GM21717 (cell line): ENCODE measurements at regions not wholly inside any gene's neighbourhood (a gene's known extent, or its start where the extent isn't known, plus 50 kb on each side); places are given as distances from the start of the nearest gene placed in this dataset.
A peak's percentile ranks its signal among the peaks of the same experiment; 100 is the strongest.
"Not testable (repeated sequence)": the region's sequence is repeated elsewhere in the genome, so short reads cannot be mapped to it uniquely, and the experiment has no call there.

Source experiments
- ATAC-seq: cut with Tn5 transposase; IDR thresholded peaks from one replicate; pipeline ENCODE4 v1.9.1; 2021; ENCODE audit warnings: mild to moderate bottlenecking, moderate library complexity; ENCODE audit not compliant: unreplicated experiment

GRCh38 chr6:158920311-158920905 is 79.6 kb downstream of the RSPH3 start:
- no peak for ATAC-seq

- ATAC-seq = no peak
Observed at GRCh38 chr6:158919865-158920264, 80.1 kb downstream of the RSPH3 start.

GRCh38 chr6:158916617-158917016 is 83.4 kb downstream of the RSPH3 start:
- ATAC-seq = no peak

GRCh38 chr6:158914923-158915322 is 85.1 kb downstream of the RSPH3 start:
- ATAC-seq = no peak

- no peak for ATAC-seq
Observed at GRCh38 chr6:158913580-158913979, 86.4 kb downstream of the RSPH3 start.

DNA sequence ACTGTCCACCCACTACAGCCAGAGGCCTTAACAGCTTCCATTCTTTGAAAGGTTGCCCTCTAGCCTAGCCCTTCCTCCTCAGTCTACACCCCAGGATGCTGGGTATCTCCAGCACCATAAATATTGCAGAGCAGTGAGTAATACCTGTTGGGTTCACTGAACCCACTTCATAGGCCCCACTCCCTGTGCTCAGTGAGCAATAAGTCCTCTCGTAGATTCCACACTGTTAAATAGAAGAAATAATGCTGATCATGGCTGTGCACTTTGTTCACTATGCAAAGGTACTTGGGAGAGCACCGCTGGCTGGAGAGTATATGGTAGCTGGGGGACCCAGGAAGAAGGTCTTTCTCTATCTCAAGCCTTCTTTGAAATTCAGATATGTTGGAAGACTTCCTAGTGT is 87.3 kb downstream of the RSPH3 start:
- ATAC-seq = no peak

GRCh38 chr6:158911746-158912480 is 88.1 kb downstream of the RSPH3 start:
- no peak for ATAC-seq

DNA sequence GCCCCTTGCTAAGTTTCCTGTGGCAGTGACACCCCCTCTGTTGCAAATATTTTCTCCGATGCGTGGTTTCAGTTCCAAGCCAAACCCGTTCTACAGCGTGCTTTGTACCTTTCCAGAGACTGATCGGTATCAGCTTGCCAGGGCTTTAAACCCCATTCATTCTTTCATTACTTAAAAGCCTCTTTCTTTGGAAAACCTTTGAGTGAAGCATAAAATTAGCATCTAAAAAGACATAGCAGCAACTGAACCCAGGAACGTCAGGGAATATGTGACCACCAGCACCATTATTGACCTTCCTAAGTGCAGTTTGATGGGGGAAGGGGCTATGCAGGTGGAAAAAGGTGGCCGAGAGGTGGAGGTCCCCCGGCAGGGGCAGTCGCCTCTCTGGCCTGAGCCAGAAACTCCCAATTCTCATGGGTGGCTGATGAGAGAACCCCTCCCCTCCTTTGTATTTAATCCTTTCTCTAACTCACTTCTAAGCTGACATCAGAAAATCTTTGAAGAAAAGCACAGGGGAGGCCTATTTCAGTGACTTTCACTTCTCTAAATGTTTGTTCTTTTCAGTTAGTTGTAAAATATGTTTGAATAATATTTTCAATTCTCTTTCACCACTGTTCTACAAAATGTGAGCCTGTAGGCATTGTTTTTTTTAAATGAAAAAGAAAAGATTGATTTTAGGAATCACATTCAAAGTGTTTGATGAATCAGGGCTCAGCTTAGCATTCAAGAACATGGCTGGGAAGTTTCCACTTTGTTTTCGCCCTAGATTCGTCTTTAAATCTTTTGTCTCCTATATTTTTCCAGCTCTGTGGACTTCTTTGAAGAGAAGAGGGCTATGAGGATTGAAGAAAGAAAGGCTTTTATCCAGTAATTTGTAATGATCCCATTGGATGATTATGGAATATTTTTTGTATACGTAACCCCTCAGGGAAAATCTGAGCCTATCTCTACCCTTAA is 89.2 kb downstream of the RSPH3 start:
- peak; percentile 76 for ATAC-seq

- no peak for ATAC-seq
Observed at GRCh38 chr6:158909938-158910337, 90.1 kb downstream of the RSPH3 start.

GRCh38 chr6:158908606-158909005 is 89.4 kb upstream of the EZR start:
- ATAC-seq = no peak

DNA sequence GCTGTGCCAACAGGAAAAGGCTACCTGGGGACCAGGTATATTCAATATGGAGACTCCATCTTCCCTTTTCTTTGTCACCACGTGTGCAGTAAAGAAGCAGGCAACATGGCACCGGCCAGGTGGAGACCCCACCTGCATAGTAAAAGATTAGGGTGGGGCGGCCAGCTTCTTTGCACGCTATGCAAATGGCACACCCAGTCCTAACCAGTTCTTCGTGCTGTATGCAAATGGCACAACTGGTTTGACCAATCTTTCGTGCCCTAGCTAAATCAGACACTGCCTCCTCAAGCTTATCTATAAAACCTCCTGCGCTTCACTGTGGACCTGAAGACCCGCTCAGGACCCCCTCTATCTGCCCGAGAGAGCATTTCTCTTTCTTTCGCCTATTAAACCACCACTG is 88.8 kb upstream of the EZR start:
- no peak for ATAC-seq

GRCh38 chr6:158906926-158907325 is 87.8 kb upstream of the EZR start:
- ATAC-seq = no peak

DNA sequence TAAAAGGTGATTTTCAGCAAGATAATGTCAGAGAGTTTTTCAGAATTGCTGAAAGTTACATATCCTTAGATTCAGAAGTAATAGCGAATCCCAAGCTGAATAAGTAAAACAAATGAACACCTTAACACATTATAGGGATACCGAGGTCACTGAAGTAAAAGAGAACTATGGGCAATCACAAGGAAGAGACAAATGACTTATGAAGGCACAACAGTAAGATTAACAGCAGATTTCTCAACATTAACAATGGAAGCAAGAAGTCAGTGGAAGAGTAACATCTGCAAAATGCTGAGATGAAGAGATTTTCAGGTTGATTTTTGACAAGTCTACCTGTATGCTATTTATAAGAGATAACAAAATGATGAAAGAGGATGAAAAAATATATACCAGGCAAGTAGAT is 86.1 kb upstream of the EZR start:
- no peak for ATAC-seq

DNA sequence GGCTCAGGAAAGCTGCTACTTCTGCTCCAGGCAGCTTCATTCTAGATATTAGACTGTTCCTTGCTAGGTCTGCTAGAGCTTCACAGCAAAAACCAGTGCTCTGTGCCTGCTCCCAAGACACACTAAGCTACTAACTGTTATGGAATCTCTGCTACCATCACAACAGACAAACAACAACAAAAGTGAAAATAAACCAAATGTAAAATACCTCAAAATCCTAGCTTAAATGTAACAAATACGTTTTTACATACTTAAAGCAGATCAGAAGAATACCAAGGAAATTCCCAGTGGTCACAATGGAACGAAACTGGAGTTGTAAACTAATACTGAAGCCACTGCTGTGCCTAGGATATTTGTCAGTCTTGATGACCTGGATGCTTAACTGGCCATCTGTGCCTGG is 84.6 kb upstream of the EZR start:
- ATAC-seq = no peak

DNA sequence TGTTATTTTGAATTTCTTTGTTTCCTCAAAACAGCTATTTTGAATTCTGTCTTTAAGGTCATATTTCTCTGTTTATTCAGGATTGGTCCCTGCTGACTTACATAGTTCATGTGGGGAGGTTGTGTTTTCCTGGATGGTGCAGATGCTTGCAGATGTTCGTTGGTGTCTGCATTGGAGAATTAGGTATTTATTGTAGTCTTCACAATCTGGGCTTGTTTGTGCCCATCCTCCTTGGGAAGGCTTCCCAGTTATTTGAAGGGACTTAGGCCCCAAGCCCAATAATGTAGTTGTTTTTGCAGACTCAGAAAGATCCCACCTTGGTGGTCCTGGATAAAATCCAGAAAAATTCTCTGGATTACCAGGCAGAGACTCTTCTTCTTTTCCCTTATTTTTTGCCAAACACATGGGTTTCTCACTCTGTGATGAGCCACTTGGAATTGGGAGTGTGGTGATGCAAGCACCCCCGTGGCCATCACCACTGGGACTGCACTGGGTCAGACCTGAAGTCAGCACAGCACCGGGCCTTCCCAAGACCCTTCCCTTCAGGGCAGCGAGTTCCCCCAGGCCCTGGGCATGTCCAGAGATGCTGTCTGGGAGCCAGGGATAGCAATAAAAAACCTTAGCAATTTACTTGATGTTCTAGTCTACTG is 81.6 kb upstream of the EZR start:
- no peak for ATAC-seq

GRCh38 chr6:158897236-158897635 is 78.1 kb upstream of the EZR start:
- no peak for ATAC-seq

DNA sequence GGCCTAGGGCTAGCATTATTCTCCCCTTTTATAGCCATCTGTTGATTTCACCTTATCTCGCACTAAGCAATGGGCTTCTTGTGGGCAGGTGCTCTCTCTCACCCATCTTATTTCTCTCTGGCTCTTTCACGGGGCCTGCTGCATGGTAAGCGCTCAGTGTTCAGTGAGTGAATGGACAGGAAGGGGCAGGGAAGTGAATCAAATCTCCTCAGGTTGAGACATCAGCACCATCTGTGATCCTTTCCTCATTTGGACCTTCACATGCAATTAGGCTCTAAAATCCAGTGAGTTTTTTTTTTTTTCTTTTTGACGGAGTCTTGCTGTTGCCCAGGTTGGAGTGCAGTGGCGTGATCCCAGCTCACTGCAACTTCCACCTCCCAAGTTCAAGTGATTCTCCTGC is 76.5 kb upstream of the EZR start:
- no peak for ATAC-seq

GRCh38 chr6:158894193-158894592 is 75.0 kb upstream of the EZR start:
- no peak for ATAC-seq

- no peak for ATAC-seq
Observed at GRCh38 chr6:158892266-158892665, 73.1 kb upstream of the EZR start.

DNA sequence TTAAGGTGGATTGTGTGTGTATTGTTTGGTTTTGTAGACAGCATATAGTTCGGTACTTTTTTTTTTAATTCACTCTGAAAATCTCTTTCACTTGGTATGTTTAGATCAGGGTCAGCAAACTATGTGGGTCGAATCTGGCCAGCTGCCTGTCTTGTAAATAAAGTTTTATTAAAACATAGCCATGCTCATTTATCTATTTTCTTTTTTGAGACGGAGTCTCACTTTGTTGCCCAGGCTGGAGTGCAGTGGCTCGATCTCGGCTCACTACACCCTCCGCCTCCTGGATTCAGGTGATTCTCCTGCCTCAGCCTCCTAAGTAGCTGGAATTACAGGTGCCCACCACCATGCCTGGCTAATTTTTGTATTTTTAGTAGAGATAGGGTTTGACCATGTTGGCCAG is 72.4 kb upstream of the EZR start:
- not testable (repeated sequence) for ATAC-seq

GRCh38 chr6:158888171-158888570 is 69.0 kb upstream of the EZR start:
- not testable (repeated sequence) for ATAC-seq
